Tibial nerve (tissue), 3 donors: ENCODE measurements at regions not wholly inside any gene's neighbourhood (a gene's known extent, or its start where the extent isn't known, plus 50 kb on each side); places are given as distances from the start of the nearest gene placed in this dataset.

Experiments used
- POLR2A ChIP-seq, 2 donors: fragments of 450-650 bp; IDR thresholded peaks; one replicate each; pipeline ENCODE4 v1.6.1; 2017; ENCODE audit warnings: antibody characterized with exemption in 2 of 2, mild to moderate bottlenecking in 2 of 2, moderate library complexity in 2 of 2
- TF ChIP-seq, protein P1 (sequence below), 5 experiments: fragments of 200-600 bp in 3 of 5; fragments of 450-650 bp in 2 of 5; sonication (generic) in 3 of 5; IDR thresholded peaks; one replicate each; pipeline ENCODE4 v1.5.1; 2016 to 2019; ENCODE audit warnings: antibody characterized with exemption in 5 of 5, mild to moderate bottlenecking in 3 of 5, moderate library complexity in 2 of 5

DNA sequence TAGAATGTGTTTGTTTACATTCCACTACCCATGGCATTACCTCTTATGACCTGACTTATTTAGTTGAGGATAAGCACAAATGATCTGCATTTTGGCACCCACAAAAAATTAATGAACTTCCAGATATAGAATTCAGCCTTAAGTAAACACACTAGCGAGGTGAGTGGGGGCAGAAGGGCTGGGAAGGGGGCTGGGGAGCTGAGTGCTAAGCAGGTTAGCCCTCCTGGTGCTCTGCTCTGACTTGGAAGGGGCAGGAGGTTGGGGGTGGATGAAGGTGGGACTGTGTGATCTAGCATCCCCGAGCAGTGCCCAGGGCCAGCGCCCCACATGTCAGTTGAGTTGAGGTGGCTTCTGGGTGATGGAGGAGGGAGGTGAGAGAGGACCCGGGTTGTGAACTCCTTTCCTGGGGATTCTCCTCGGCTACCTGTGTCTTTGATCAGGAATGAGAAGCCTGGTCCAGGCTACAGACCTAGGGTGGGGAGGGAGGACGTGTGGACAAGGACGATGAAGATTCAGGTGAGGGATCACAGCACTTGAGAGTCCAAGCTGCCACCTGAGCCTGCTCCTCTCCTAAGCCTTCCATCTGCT lies 178.6 kb upstream of the SMAD3 start:
- TF ChIP-seq, protein P1, sequence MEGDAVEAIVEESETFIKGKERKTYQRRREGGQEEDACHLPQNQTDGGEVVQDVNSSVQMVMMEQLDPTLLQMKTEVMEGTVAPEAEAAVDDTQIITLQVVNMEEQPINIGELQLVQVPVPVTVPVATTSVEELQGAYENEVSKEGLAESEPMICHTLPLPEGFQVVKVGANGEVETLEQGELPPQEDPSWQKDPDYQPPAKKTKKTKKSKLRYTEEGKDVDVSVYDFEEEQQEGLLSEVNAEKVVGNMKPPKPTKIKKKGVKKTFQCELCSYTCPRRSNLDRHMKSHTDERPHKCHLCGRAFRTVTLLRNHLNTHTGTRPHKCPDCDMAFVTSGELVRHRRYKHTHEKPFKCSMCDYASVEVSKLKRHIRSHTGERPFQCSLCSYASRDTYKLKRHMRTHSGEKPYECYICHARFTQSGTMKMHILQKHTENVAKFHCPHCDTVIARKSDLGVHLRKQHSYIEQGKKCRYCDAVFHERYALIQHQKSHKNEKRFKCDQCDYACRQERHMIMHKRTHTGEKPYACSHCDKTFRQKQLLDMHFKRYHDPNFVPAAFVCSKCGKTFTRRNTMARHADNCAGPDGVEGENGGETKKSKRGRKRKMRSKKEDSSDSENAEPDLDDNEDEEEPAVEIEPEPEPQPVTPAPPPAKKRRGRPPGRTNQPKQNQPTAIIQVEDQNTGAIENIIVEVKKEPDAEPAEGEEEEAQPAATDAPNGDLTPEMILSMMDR (IDR thresholded peaks at IDR 0.05), result no peak
- no peak for TF ChIP-seq POLR2A (IDR thresholded peaks at IDR 0.05)
